ENCODE measurements at regions not wholly inside any gene's neighbourhood (a gene's known extent, or its start where the extent isn't known, plus 50 kb on each side); places are given as distances from the start of the nearest gene placed in this dataset.

- TF ChIP-seq, protein P1, sequence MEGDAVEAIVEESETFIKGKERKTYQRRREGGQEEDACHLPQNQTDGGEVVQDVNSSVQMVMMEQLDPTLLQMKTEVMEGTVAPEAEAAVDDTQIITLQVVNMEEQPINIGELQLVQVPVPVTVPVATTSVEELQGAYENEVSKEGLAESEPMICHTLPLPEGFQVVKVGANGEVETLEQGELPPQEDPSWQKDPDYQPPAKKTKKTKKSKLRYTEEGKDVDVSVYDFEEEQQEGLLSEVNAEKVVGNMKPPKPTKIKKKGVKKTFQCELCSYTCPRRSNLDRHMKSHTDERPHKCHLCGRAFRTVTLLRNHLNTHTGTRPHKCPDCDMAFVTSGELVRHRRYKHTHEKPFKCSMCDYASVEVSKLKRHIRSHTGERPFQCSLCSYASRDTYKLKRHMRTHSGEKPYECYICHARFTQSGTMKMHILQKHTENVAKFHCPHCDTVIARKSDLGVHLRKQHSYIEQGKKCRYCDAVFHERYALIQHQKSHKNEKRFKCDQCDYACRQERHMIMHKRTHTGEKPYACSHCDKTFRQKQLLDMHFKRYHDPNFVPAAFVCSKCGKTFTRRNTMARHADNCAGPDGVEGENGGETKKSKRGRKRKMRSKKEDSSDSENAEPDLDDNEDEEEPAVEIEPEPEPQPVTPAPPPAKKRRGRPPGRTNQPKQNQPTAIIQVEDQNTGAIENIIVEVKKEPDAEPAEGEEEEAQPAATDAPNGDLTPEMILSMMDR (conservative IDR thresholded peaks at IDR 0.05) = no peak
- TF ChIP-seq EZH2 (IDR thresholded peaks at IDR 0.05; ENCODE audit: low read depth) = no peak
Observed at GRCh38 chr2:128940378-128940777, 621.7 kb upstream of the HS6ST1 start.
